Peyer's patch (tissue), 4 donors: ENCODE measurements at regions not wholly inside any gene's neighbourhood (a gene's known extent, or its start where the extent isn't known, plus 50 kb on each side); places are given as distances from the start of the nearest gene placed in this dataset.

Source experiments
- DNase-seq, 3 donors: peaks; one replicate each; pipeline ENCODE4 v3.0.0-alpha.2; 2017 to 2019
- H3K27ac ChIP-seq, 4 donors: fragments of 200-600 bp; sonication (generic); one replicate each; pipeline ENCODE4 v1.5.1; 2016 to 2019
- H3K27me3 ChIP-seq, 2 donors: fragments of 200-600 bp; sonication (generic); one replicate each; pipeline ENCODE4 v1.5.1; 2019
- H3K36me3 ChIP-seq, 3 donors: fragments of 200-600 bp; sonication (generic); one replicate each; pipeline ENCODE4 v1.5.1; 2016 to 2019
- H3K4me1 ChIP-seq, 4 donors: fragments of 200-600 bp; sonication (generic); one replicate each; pipeline ENCODE4 v1.5.1; 2016 to 2019
- H3K4me3 ChIP-seq, 4 donors: fragments of 200-600 bp; sonication (generic); 1 replicate in 3 of 4; 2 replicates in 1 of 4; pipeline ENCODE4 v1.5.1; 2016 to 2019; ENCODE audit warnings: mild to moderate bottlenecking in 1 of 4
- H3K9me3 ChIP-seq, 4 donors: fragments of 200-600 bp; sonication (generic); one replicate each; pipeline ENCODE4 v1.5.1; 2016 to 2019; ENCODE audit warnings: mild to moderate bottlenecking in 1 of 4
- CTCF ChIP-seq, 6 experiments: fragments of 450-650 bp in 4 of 6; fragments of 200-600 bp in 2 of 6; sonication (generic) in 1 of 6; IDR thresholded peaks; one replicate each; pipeline ENCODE4 v1.5.1; 2017 to 2019; ENCODE audit warnings: antibody characterized with exemption in 6 of 6, mild to moderate bottlenecking in 3 of 6, moderate library complexity in 1 of 6
- POLR2A ChIP-seq, 2 donors: fragments of 450-650 bp; IDR thresholded peaks; one replicate each; pipeline ENCODE4 v1.5.1; 2017; ENCODE audit warnings: antibody characterized with exemption in 2 of 2, mild to moderate bottlenecking in 2 of 2, moderate library complexity in 2 of 2

- no peak for DNase-seq
- TF ChIP-seq POLR2A (IDR thresholded peaks at IDR 0.05), result no peak
- no peak for TF ChIP-seq CTCF (IDR thresholded peaks at IDR 0.05)
- no peaks in the 10 kb centered on the region for H3K36me3 ChIP-seq
- H3K27me3 ChIP-seq, result no peaks in the 10 kb centered on the region
- H3K4me3 ChIP-seq, result no peak overlapping the region
- no peaks in the 10 kb centered on the region for H3K9me3 ChIP-seq
- H3K4me1 ChIP-seq, result no peaks in the 10 kb centered on the region
- H3K27ac ChIP-seq, result no peak overlapping the region
Observed at GRCh38 chrX:22395372-22395771, 122.7 kb downstream of the CBLL2 start.

- TF ChIP-seq POLR2A (IDR thresholded peaks at IDR 0.05) (no peak), CTCF (IDR thresholded peaks at IDR 0.05) (no peak)
- no peak for DNase-seq
- H3K36me3 ChIP-seq, result no peaks in the 10 kb centered on the region
- H3K27ac ChIP-seq, result no peak overlapping the region
- no peaks in the 10 kb centered on the region for H3K4me1 ChIP-seq
- no peak overlapping the region for H3K4me3 ChIP-seq
- H3K27me3 ChIP-seq, result no peaks in the 10 kb centered on the region
- H3K9me3 ChIP-seq, result no peaks in the 10 kb centered on the region
Observed at GRCh38 chrX:22396408-22396807, 123.7 kb downstream of the CBLL2 start.

GRCh38 chrX:22397566-22397965 is 124.9 kb downstream of the CBLL2 start:
- H3K36me3 ChIP-seq, result no peaks in the 10 kb centered on the region
- no peaks in the 10 kb centered on the region for H3K9me3 ChIP-seq
- TF ChIP-seq POLR2A (IDR thresholded peaks at IDR 0.05) (no peak), CTCF (IDR thresholded peaks at IDR 0.05) (no peak)
- no peaks in the 10 kb centered on the region for H3K4me1 ChIP-seq
- no peak for DNase-seq
- no peak overlapping the region for H3K4me3 ChIP-seq
- no peaks in the 10 kb centered on the region for H3K27me3 ChIP-seq
- H3K27ac ChIP-seq, result no peak overlapping the region

GRCh38 chrX:22399437-22400192 is 126.9 kb downstream of the CBLL2 start:
- TF ChIP-seq POLR2A (IDR thresholded peaks at IDR 0.05) (no peak), CTCF (IDR thresholded peaks at IDR 0.05) (no peak)
- Histone ChIP-seq H3K4me3 (no peak overlapping the region), H3K9me3 (no peaks in the 10 kb centered on the region), H3K27ac (no peak overlapping the region), H3K36me3 (no peaks in the 10 kb centered on the region), H3K27me3 (no peaks in the 10 kb centered on the region), H3K4me1 (no peaks in the 10 kb centered on the region)
- DNase-seq, result no peak

GRCh38 chrX:22404297-22404696 is 131.6 kb downstream of the CBLL2 start:
- no peaks in the 10 kb centered on the region for H3K4me1 ChIP-seq
- H3K27ac ChIP-seq, result no peak overlapping the region
- no peaks in the 10 kb centered on the region for H3K27me3 ChIP-seq
- no peak for DNase-seq
- H3K4me3 ChIP-seq, result no peak overlapping the region
- TF ChIP-seq POLR2A (IDR thresholded peaks at IDR 0.05) (no peak), CTCF (IDR thresholded peaks at IDR 0.05) (no peak)
- no peaks in the 10 kb centered on the region for H3K36me3 ChIP-seq
- no peaks in the 10 kb centered on the region for H3K9me3 ChIP-seq
